OCI-LY1 (cell line): ENCODE measurements at regions not wholly inside any gene's neighbourhood (a gene's known extent, or its start where the extent isn't known, plus 50 kb on each side); places are given as distances from the start of the nearest gene placed in this dataset.

Experiments used
- CTCF ChIP-seq: fragments of 200-600 bp; sonication (generic), shearing (Covaris generic); IDR thresholded peaks from 2 replicates; pipeline ENCODE4 v1.5.1; 2017; ENCODE audit warnings: mild to moderate bottlenecking, antibody characterized with exemption, low read length, moderate library complexity, mixed read lengths
- EZH2 ChIP-seq: fragments of 200-600 bp; sonication (generic), shearing (Covaris generic); IDR thresholded peaks from 2 replicates; pipeline ENCODE4 v1.8.0; 2017; ENCODE audit warnings: borderline replicate concordance, mixed run types, mild to moderate bottlenecking, antibody characterized with exemption, low read length, moderate library complexity, mixed read lengths

GRCh38 chr1:201715801-201716741, 112.9 kb upstream of the IPO9 start:
- TF ChIP-seq CTCF (no peak), EZH2 (no peak)
